ENCODE measurements at regions not wholly inside any gene's neighbourhood (a gene's known extent, or its start where the extent isn't known, plus 50 kb on each side); places are given as distances from the start of the nearest gene placed in this dataset.
A peak's percentile ranks its signal among the peaks of the same experiment; 100 is the strongest.

GRCh38 chr4:106583567-106583966 is 215.0 kb upstream of the GIMD1 start:
- Mint-ChIP-seq H3K36me3 (ENCODE audit: low read depth, unreplicated experiment) (no peaks in the 10 kb centered on the region), H3K4me1 (ENCODE audit: low read depth, unreplicated experiment) (peaks cover 25% of the 10 kb centered on the region), H3K27me3 (ENCODE audit: low read depth, unreplicated experiment) (no peaks in the 10 kb centered on the region), H3K9me3 (ENCODE audit: unreplicated experiment) (no peaks in the 10 kb centered on the region), H3K4me3 (ENCODE audit: unreplicated experiment) (no peak overlapping the region), H3K27ac (ENCODE audit: unreplicated experiment) (peak overlapping the region; percentile 63)
- no peaks in the 10 kb centered on the region for H4K20me1 ChIP-seq (ENCODE audit: insufficient read depth, low read length)
- DNase-seq (ENCODE audit: low read depth) (peak; percentile 98), FAIRE-seq (peak; percentile 88)
- peak overlapping the region; percentile 18 for H3K9ac ChIP-seq (ENCODE audit: low read length)
- no peak overlapping the region for H2AFZ ChIP-seq (ENCODE audit: low read depth, low read length)
- H3K9me3 ChIP-seq (ENCODE audit: insufficient read depth, low read depth, low read length), result no peaks in the 10 kb centered on the region
- H3K27me3 ChIP-seq (ENCODE audit: insufficient read depth, low read length), result no peaks in the 10 kb centered on the region
- TF ChIP-seq EZH2 (IDR thresholded peaks at IDR 0.05; ENCODE audit: insufficient read depth, low read length) (no peak), CTCF (IDR thresholded peaks at IDR 0.05; ENCODE audit: insufficient read depth, low read depth, low read length) (no peak)
- peaks cover 30% of the 10 kb centered on the region for H3K4me1 ChIP-seq (ENCODE audit: insufficient read depth, low read length)
- peak overlapping the region; percentile 57 for H3K4me2 ChIP-seq (ENCODE audit: low read length)
- no peaks in the 10 kb centered on the region for H3K79me2 ChIP-seq (ENCODE audit: insufficient read depth, low read length)
- peak overlapping the region; percentile 95 for H3K27ac ChIP-seq (ENCODE audit: low read depth, low read length)
- no peaks in the 10 kb centered on the region for H3K36me3 ChIP-seq (ENCODE audit: insufficient read depth, low read length)
- H3K4me3 ChIP-seq (ENCODE audit: insufficient read depth, low read depth, low read length), result no peak overlapping the region

- Histone ChIP-seq H3K27me3 (ENCODE audit: insufficient read depth, low read length) (no peaks in the 10 kb centered on the region), H3K36me3 (ENCODE audit: insufficient read depth, low read length) (no peaks in the 10 kb centered on the region), H2AFZ (ENCODE audit: low read depth, low read length) (no peak overlapping the region), H3K4me2 (ENCODE audit: low read length) (peak overlapping the region; percentile 57), H3K9me3 (ENCODE audit: insufficient read depth, low read depth, low read length) (no peaks in the 10 kb centered on the region), H3K79me2 (ENCODE audit: insufficient read depth, low read length) (no peaks in the 10 kb centered on the region), H3K27ac (ENCODE audit: low read depth, low read length) (peak overlapping the region; percentile 71), H3K9ac (ENCODE audit: low read length) (peak overlapping the region; percentile 18), H4K20me1 (ENCODE audit: insufficient read depth, low read length) (no peaks in the 10 kb centered on the region), H3K4me3 (ENCODE audit: insufficient read depth, low read depth, low read length) (peak overlapping the region; percentile 5), H3K4me1 (ENCODE audit: insufficient read depth, low read length) (peaks cover 30% of the 10 kb centered on the region)
- no peak for DNase-seq (ENCODE audit: low read depth)
- Mint-ChIP-seq H3K4me1 (ENCODE audit: low read depth, unreplicated experiment) (peaks cover 25% of the 10 kb centered on the region), H3K4me3 (ENCODE audit: unreplicated experiment) (no peak overlapping the region), H3K27me3 (ENCODE audit: low read depth, unreplicated experiment) (no peaks in the 10 kb centered on the region), H3K9me3 (ENCODE audit: unreplicated experiment) (no peaks in the 10 kb centered on the region), H3K27ac (ENCODE audit: unreplicated experiment) (peak overlapping the region; percentile 63), H3K36me3 (ENCODE audit: low read depth, unreplicated experiment) (no peaks in the 10 kb centered on the region)
- no peak for TF ChIP-seq EZH2 (IDR thresholded peaks at IDR 0.05; ENCODE audit: insufficient read depth, low read length)
- no peak for TF ChIP-seq CTCF (IDR thresholded peaks at IDR 0.05; ENCODE audit: insufficient read depth, low read depth, low read length)
- peak; percentile 45 for FAIRE-seq
Measured at GRCh38 chr4:106583108-106583507, 214.5 kb upstream of the GIMD1 start.

- H3K27ac ChIP-seq (ENCODE audit: low read depth, low read length), result no peak overlapping the region
- no peaks in the 10 kb centered on the region for H3K79me2 ChIP-seq (ENCODE audit: insufficient read depth, low read length)
- no peak overlapping the region for H3K9ac ChIP-seq (ENCODE audit: low read length)
- Mint-ChIP-seq H3K27ac (ENCODE audit: unreplicated experiment) (no peak overlapping the region), H3K36me3 (ENCODE audit: low read depth, unreplicated experiment) (no peaks in the 10 kb centered on the region), H3K4me3 (ENCODE audit: unreplicated experiment) (no peak overlapping the region), H3K9me3 (ENCODE audit: unreplicated experiment) (no peaks in the 10 kb centered on the region), H3K4me1 (ENCODE audit: low read depth, unreplicated experiment) (peaks cover 25% of the 10 kb centered on the region), H3K27me3 (ENCODE audit: low read depth, unreplicated experiment) (no peaks in the 10 kb centered on the region)
- no peaks in the 10 kb centered on the region for H3K9me3 ChIP-seq (ENCODE audit: insufficient read depth, low read depth, low read length)
- no peaks in the 10 kb centered on the region for H3K36me3 ChIP-seq (ENCODE audit: insufficient read depth, low read length)
- DNase-seq (ENCODE audit: low read depth) (no peak), FAIRE-seq (no peak)
- H3K4me2 ChIP-seq (ENCODE audit: low read length), result no peak overlapping the region
- H3K4me3 ChIP-seq (ENCODE audit: insufficient read depth, low read depth, low read length), result no peak overlapping the region
- peaks cover 30% of the 10 kb centered on the region for H3K4me1 ChIP-seq (ENCODE audit: insufficient read depth, low read length)
- TF ChIP-seq EZH2 (IDR thresholded peaks at IDR 0.05; ENCODE audit: insufficient read depth, low read length) (no peak), CTCF (IDR thresholded peaks at IDR 0.05; ENCODE audit: insufficient read depth, low read depth, low read length) (no peak)
- no peaks in the 10 kb centered on the region for H4K20me1 ChIP-seq (ENCODE audit: insufficient read depth, low read length)
- H2AFZ ChIP-seq (ENCODE audit: low read depth, low read length), result no peak overlapping the region
- H3K27me3 ChIP-seq (ENCODE audit: insufficient read depth, low read length), result no peaks in the 10 kb centered on the region
Measured at GRCh38 chr4:106582103-106582502, 213.5 kb upstream of the GIMD1 start.

Data from astrocyte (in vitro differentiated cells and primary cell).